NCI-H2107 treated with DMSO at 0.1 percent for 48 hours (cell line): ENCODE measurements at regions not wholly inside any gene's neighbourhood (a gene's known extent, or its start where the extent isn't known, plus 50 kb on each side); places are given as distances from the start of the nearest gene placed in this dataset.

Experiments used
- DNase-seq: peaks from one replicate; lab custom pipeline; 2025; ENCODE audit not compliant: unreplicated experiment; lab: John Stamatoyannopoulos, UW

DNA sequence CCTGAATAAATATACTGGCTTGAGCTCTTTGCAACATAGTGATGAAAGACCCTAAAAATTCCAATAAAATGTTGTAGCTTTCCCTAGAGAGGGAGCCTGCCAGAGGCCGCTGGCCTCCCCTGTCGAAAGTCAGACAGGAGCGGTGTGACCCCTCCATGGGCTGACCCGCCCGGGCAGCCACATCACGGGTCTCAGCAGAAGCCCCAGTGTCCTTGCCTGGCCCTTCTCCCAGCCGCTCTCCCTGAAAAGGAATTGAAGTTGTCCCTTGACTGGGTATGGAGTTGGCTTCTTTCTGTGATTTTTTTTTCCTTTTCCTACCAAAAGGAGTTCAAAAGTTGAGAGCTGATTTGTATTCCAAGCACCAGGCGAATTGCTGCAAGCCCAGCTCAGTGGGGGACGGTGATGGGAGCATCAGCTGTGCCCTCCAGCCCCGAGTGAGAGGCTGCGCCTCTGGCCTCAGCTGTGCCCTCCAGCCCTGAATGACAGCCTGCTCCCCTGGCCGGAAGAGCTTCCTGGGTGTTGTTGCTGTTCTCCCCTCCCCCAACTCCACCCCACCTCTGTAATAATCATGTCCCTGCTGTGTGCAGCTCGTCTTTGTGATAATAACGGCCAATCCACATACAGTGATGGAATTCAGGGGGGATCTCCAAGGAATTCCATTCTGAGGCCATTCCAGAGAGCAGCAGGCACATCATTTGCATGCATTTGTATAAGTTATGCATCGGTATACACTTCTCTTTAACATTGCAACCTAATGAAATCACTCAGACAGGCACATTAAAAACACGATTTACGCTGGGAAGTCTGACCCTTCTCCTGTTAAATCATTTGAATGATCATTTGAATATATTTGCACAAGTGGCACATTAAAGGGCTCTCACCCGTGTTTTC is 501.0 kb downstream of the EIPR1 start:
- DNase-seq: no peak

DNA sequence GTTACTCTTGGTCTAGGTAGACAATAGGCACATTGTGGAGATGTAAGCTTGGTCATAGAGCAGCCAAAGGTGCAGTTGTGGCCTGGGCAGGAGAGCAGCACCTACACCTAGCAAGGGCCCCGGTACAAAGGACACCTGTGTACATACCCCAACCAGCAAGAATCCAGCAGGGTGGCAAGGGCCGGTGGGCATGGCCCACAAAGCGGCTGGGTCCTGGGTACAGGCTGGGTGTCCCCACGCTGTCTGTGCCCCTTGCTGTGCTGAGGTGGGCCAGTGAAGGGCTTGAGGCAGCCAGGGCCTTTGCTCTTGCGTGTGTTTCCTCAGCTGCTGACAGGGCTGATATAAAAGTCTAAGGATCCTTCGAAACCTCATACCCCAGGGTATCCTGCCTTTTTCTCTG is 501.8 kb downstream of the EIPR1 start:
- DNase-seq: no peak

- no peak for DNase-seq
Measured at GRCh38 chr2:2875296-2875695, 502.3 kb downstream of the EIPR1 start.

- no peak for DNase-seq
Measured at GRCh38 chr2:2874805-2875204, 502.8 kb downstream of the EIPR1 start.

DNA sequence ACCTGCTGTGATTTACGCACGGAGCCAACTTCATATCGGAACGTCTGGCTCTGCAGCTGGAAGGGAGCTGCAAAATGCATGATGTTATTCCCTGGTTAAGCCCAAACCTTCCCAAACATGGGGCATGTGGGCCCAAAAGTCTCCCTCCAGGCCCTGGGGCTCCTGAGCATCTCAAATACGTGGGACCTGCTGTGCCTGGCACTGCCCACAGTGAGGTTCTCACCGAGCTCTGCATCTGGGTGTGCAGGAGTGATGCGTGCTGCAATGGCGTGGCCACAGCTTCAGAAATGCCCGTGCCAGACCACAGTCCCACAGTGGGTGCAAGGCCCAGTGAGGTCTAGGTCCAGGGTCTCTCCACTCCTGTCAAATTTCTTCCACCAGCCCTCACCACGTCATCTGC is 503.3 kb downstream of the EIPR1 start:
- no peak for DNase-seq

DNA sequence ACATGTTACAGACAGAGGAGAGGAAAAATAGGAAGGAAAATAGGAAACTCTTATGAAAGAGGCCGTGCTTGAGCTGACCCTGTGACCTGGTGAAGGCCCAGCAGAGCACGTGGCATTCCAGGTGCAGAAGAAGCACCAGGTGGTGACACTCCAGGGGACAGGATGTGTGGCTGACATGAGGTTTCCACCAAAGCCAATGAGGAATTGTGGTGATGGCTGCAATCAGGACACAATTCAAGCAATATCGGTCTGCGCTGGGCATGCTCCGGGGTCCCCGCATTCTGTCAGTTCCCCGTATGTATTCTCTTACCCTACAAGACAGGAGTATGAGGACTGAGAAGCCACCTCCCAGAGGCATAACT is 504.2 kb downstream of the EIPR1 start:
- DNase-seq: no peak

DNA sequence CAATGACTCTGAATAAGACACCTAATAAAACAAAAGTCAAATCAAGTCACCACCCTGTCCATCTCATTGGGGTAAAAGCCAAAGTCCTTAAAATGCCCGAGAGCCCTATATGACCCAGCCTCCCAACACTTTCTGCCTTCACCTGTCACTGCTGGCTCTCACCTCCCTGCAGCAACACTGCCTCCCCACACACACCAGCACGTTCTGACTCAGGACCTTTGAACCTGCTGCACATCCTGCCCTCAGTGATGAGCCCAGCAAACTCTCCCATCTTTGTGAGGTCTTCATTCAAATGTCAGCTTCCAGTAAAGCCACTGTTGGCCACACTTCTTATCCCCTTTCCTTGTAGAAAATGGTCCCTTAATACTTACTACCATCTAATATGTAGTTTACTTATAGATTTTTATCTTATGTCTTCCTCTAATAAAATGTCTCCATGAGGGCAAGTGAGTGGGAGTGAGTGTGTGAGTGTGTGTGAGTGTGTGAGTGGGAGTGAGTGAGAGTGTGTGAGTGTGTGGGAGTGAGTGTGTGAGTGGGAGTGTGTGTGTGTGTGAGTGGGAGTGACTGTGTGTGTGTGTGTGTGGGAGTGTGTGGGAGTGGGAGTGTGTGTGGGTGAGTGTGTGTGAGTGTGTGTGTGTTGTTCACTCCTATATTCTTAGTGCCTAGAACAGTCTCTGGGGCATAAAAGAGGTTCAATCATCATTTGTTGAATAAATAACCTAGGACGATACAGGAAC is 504.7 kb downstream of the EIPR1 start:
- DNase-seq: no peak

DNA sequence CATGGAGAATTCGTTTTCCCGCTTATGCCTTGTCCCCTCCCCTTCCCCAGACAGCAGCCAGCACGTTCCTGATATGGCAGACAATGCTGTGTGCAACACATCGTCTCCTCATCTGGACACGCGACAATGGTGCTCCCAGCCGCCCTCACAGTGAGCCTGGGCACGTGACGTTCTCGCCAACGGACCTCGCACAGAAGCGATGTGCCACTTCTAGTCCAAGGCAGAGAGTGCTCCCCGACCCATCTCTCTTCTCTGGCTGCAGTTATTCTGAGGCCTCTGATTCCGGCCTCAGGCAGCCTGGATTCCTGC is 505.4 kb downstream of the EIPR1 start:
- no peak for DNase-seq

GRCh38 chr2:2871480-2872308 is 505.9 kb downstream of the EIPR1 start:
- peak; percentile 85 for DNase-seq

DNA sequence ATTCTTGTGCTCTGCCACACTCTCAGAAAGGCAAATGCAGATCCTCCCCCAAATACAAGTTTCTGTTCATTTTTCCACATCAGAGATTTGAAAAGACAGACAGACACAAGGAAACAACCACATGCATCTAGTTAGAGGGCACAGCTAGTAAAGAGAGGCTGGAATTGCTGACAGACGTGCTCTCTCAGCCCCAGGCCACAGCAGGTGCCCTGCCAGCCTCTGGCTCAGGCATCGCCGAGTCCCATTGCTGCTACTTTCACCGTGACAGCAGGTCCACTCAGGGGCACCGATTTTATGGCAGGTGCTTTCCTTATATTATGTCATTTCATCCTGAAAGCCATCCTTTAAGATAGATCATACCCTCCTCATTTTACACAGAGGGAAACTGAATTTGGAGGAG is 507.5 kb downstream of the EIPR1 start:
- DNase-seq: peak; percentile 27

- no peak for DNase-seq
Measured at GRCh38 chr2:2869553-2869952, 508.1 kb downstream of the EIPR1 start.

GRCh38 chr2:2868085-2868484 is 509.5 kb downstream of the EIPR1 start:
- no peak for DNase-seq

DNA sequence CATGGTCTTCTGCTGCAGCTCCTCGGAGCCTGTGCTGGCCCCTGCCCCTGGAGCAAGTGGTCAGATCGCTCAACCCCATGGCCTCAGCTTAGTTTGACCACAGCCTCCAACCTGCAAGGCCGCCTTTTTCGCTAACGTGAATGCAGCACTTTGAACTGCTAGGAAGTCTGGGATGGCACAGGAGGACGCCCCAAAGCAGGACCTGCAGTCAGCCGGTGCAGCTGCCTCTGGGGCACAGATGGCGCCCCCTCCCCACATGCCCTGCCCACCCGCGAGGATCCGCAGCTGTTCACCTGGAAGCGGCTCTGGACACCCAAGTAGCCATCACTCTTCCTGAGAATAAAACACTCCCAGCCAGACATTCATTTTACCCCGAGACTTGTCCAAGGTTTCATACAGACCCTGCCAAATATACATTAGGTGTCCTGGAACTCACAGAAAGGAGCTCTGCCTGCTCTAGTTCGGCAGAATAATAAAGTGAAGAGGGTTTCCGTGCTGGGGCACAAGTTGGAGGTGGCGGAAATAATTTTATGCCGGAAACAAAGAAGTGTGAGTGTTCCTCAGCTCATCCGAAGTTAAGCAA is 510.1 kb downstream of the EIPR1 start:
- DNase-seq: no peak

- DNase-seq: no peak
Measured at GRCh38 chr2:2866459-2866858, 511.2 kb downstream of the EIPR1 start.

- no peak for DNase-seq
Measured at GRCh38 chr2:2862386-2862785, 515.2 kb downstream of the EIPR1 start.

DNA sequence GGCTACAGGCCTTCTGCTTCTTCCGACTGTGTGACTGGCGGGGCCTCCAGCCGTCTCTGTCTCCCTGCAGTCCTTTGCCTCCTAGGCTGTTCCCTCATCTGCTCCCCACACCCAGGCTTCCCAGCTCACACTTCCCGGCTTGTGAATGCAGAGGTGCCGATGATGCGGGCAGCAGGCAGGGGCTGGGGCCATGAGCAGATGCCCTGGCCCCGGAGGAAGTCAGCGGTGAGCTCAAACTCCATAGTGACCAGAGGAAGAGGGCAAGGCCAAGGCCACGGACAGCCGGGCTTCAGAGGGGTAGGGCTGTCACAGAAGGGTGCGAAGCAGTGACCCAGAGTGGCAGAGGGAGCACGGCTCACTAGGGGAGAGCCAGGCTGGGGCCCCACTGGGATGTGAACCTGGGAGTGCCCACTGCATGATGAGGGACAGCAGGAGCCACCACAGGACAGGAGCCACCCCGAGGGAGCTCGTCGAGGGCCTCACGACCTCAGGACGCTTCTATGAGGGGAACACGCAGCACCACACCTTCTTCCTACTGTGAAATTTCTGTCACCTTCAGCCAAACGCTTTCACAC is 515.9 kb downstream of the EIPR1 start:
- no peak for DNase-seq

- DNase-seq: no peak
Measured at GRCh38 chr2:2860589-2861300, 516.9 kb downstream of the EIPR1 start.

- no peak for DNase-seq
Measured at GRCh38 chr2:2859732-2860131, 517.9 kb downstream of the EIPR1 start.

DNA sequence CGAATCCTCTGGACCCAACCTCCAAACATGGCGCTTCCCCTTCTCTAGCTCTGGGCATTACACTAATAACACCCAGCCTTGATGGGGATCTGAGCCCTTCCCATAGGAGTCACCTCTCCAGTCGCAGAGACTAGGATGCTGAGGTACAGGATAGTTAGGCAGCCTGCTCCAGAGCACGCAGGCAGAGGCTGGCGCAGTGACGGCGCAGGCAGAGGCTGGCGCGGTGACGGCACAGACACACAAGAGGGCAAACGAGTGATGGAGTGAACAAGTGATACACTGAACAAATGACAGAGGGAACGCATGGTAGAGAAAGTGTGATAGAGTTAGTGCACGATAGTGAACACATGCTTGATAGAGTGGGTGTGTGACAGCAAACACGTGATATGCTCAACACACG is 518.5 kb downstream of the EIPR1 start:
- DNase-seq: no peak

GRCh38 chr2:2856723-2857415 is 520.7 kb downstream of the EIPR1 start:
- DNase-seq: no peak
